H9 (cell line): ENCODE measurements at regions not wholly inside any gene's neighbourhood (a gene's known extent, or its start where the extent isn't known, plus 50 kb on each side); places are given as distances from the start of the nearest gene placed in this dataset.

ENCODE experiments used
- DNase-seq: peaks from one replicate; pipeline ENCODE4 v3.0.0-alpha.2; 2017
- H2AFZ ChIP-seq: one replicate; pipeline ENCODE4 v1.6.1; 2013; ENCODE audit warnings: mild to moderate bottlenecking, low read length, control low read depth, moderate library complexity
- H2AK5ac ChIP-seq: 2 replicates; pipeline ENCODE4 v1.6.1; 2013; ENCODE audit warnings: low read length, control low read depth, mixed read lengths; ENCODE audit not compliant: insufficient read length
- H2BK120ac ChIP-seq: one replicate; pipeline ENCODE4 v1.6.1; 2013; ENCODE audit warnings: low read depth, mild to moderate bottlenecking, low read length, control low read depth, inconsistent platforms; ENCODE audit not compliant: poor library complexity, severe bottlenecking
- H2BK12ac ChIP-seq: 2 replicates; pipeline ENCODE4 v1.6.1; 2013; ENCODE audit warnings: low read length, control low read depth, mixed read lengths, low read depth; ENCODE audit not compliant: insufficient read length
- H2BK15ac ChIP-seq: 2 replicates; pipeline ENCODE4 v1.6.1; 2013; ENCODE audit warnings: low read depth, low read length, control low read depth
- H2BK20ac ChIP-seq: one replicate; pipeline ENCODE4 v1.6.1; 2013; ENCODE audit warnings: low read depth, mild to moderate bottlenecking, low read length, control low read depth, inconsistent platforms; ENCODE audit not compliant: poor library complexity, severe bottlenecking
- H2BK5ac ChIP-seq: 2 replicates; pipeline ENCODE4 v1.6.1; 2013; ENCODE audit warnings: low read length, control low read depth, mixed read lengths; ENCODE audit not compliant: insufficient read length
- H3K14ac ChIP-seq: 2 replicates; pipeline ENCODE4 v1.6.1; 2013; ENCODE audit warnings: low read length, control low read depth; ENCODE audit not compliant: insufficient read depth
- H3K18ac ChIP-seq: 2 replicates; pipeline ENCODE4 v1.6.1; 2013; ENCODE audit warnings: low read depth, mild to moderate bottlenecking, mixed read lengths, low read length, control low read depth; ENCODE audit not compliant: insufficient read length
- H3K23ac ChIP-seq: 2 replicates; pipeline ENCODE4 v1.6.1; 2013; ENCODE audit warnings: low read length, control low read depth, mixed read lengths, low read depth; ENCODE audit not compliant: insufficient read length
- H3K23me2 ChIP-seq: 2 replicates; pipeline ENCODE4 v1.6.1; 2013; ENCODE audit warnings: low read depth, mild to moderate bottlenecking, mixed read lengths, low read length, control low read depth; ENCODE audit not compliant: insufficient read length, poor library complexity, severe bottlenecking
- H3K27ac ChIP-seq: 2 replicates; pipeline ENCODE4 v1.5.1; 2013; ENCODE audit warnings: low read length, control low read depth, mixed read lengths, low read depth; ENCODE audit not compliant: insufficient read length
- H3K27me3 ChIP-seq: 2 replicates; pipeline ENCODE4 v1.6.1; 2013; ENCODE audit warnings: low read length, control low read depth, inconsistent platforms; ENCODE audit not compliant: insufficient read depth
- H3K4ac ChIP-seq: 2 replicates; pipeline ENCODE4 v1.6.1; 2013; ENCODE audit warnings: low read depth, mild to moderate bottlenecking, control low read depth, inconsistent platforms, low read length, moderate library complexity
- H3K4me1 ChIP-seq: 2 replicates; pipeline ENCODE4 v1.6.1; 2013; ENCODE audit warnings: low read length, control low read depth, inconsistent platforms; ENCODE audit not compliant: insufficient read depth
- H3K4me2 ChIP-seq: 2 replicates; pipeline ENCODE4 v1.6.1; 2013; ENCODE audit warnings: low read length, control low read depth, mixed read lengths; ENCODE audit not compliant: insufficient read length, insufficient read depth
- H3K56ac ChIP-seq: 2 replicates; pipeline ENCODE4 v1.6.1; 2013; ENCODE audit warnings: low read depth, mild to moderate bottlenecking, mixed read lengths, low read length, control low read depth; ENCODE audit not compliant: insufficient read length
- H3K79me1 ChIP-seq: 2 replicates; pipeline ENCODE4 v1.6.1; 2013; ENCODE audit warnings: low read depth, mild to moderate bottlenecking, moderate library complexity, low read length, control low read depth, inconsistent platforms; ENCODE audit not compliant: insufficient read depth, poor library complexity, severe bottlenecking
- H3K79me2 ChIP-seq: 2 replicates; pipeline ENCODE4 v1.6.1; 2013; ENCODE audit warnings: low read length, control low read depth, inconsistent platforms; ENCODE audit not compliant: insufficient read depth
- H3K9ac ChIP-seq: 2 replicates; pipeline ENCODE4 v1.6.1; 2013; ENCODE audit warnings: low read length, control low read depth, mixed read lengths; ENCODE audit not compliant: insufficient read length; ENCODE audit errors: extremely low read depth
- H3K9me3 ChIP-seq: one replicate; pipeline ENCODE4 v1.6.1; 2013; ENCODE audit warnings: low read depth, low read length, inconsistent platforms; ENCODE audit not compliant: control insufficient read depth
- H3T11ph ChIP-seq: one replicate; pipeline ENCODE4 v1.6.1; 2013; ENCODE audit warnings: mild to moderate bottlenecking, low read length, control low read depth, inconsistent platforms
- H4K20me1 ChIP-seq: one replicate; pipeline ENCODE4 v1.6.1; 2013; ENCODE audit not compliant: control insufficient read depth, insufficient read length, insufficient read depth
- H4K5ac ChIP-seq: 2 replicates; pipeline ENCODE4 v1.6.1; 2013; ENCODE audit warnings: low read depth, mild to moderate bottlenecking, mixed read lengths, low read length, control low read depth; ENCODE audit not compliant: insufficient read length
- H4K8ac ChIP-seq: replicated peaks from 2 replicates; pipeline ENCODE4 v1.6.1; 2013; ENCODE audit warnings: low read length, control low read depth, mixed read lengths, low read depth; ENCODE audit not compliant: insufficient read length
- H4K91ac ChIP-seq: 2 replicates; pipeline ENCODE4 v1.6.1; 2013; ENCODE audit warnings: low read depth, mild to moderate bottlenecking, moderate library complexity, mixed read lengths, low read length, control low read depth; ENCODE audit not compliant: insufficient read length
- H3K27ac Mint-ChIP-seq, 3 experiments: 2 replicates in 2 of 3; 3 replicates in 1 of 3; pipeline ENCODE4 v1.8.0; 2020 to 2021; ENCODE audit warnings: mixed read lengths in 3 of 3, mild to moderate bottlenecking in 1 of 3, moderate library complexity in 1 of 3
- H3K27me3 Mint-ChIP-seq: 2 replicates; pipeline ENCODE4 v1.8.0; 2021; ENCODE audit warnings: low read depth, mild to moderate bottlenecking, moderate library complexity, mixed read lengths
- H3K36me3 Mint-ChIP-seq, 3 experiments: 2 replicates in 2 of 3; 3 replicates in 1 of 3; pipeline ENCODE4 v1.8.0; 2020 to 2021; ENCODE audit warnings: low read depth in 3 of 3, mixed read lengths in 3 of 3; ENCODE audit not compliant: insufficient read depth in 1 of 3
- H3K4me1 Mint-ChIP-seq, 2 experiments: 2 replicates each; pipeline ENCODE4 v1.8.0; 2020; ENCODE audit warnings: mixed read lengths in 2 of 2
- H3K4me3 Mint-ChIP-seq, 2 experiments: 2 replicates in 1 of 2; 3 replicates in 1 of 2; pipeline ENCODE4 v1.8.0; 2020 to 2021; ENCODE audit warnings: mild to moderate bottlenecking in 2 of 2, mixed read lengths in 2 of 2, moderate library complexity in 1 of 2
- H3K9me3 Mint-ChIP-seq, 2 experiments: 2 replicates in 1 of 2; 3 replicates in 1 of 2; pipeline ENCODE4 v1.8.0; 2020; ENCODE audit warnings: mild to moderate bottlenecking in 2 of 2, mixed read lengths in 2 of 2, moderate library complexity in 1 of 2
- WGBS: extraction: QIAGEN DNeasy Blood & Tissue Kit; methylation state at CpG from one replicate; pipeline ENCODE4 v1.1.7; 2013; ENCODE audit warnings: missing lambda C conversion rate, low lambda C conversion rate, mixed read lengths; ENCODE audit not compliant: insufficient read length; ENCODE audit errors: extremely low coverage; 5-methylcytosine and 5-hydroxymethylcytosine counted together
- TF ChIP-seq, protein P1 (sequence below): fragments of 200-600 bp; sonication (generic); conservative IDR thresholded peaks from 3 replicates; pipeline ENCODE4 v1.8.0; 2021; ENCODE audit warnings: antibody characterized with exemption, mild to moderate bottlenecking

DNA sequence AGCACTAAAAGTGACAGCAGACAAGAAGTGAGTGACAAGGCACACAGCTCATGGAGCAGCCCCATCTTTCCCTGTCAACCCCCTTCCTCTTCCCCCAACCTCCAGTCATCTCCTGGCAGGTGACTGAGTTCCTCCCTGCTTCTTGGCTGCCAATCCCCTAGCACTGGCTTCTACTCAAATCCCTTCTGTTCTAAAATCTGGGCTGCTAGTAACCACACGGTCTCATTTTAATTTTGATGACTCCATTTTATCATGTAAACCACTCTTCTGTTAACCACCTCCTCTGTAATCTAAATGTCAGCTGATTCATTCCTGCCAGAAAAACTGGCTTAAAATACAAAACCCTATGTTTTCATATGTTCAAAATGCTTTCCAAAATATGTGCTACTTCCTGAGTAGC is 419.8 kb upstream of the MON1B start:
- Histone ChIP-seq H3K18ac (no peak overlapping the region), H4K8ac (no peak overlapping the region), H2BK20ac (no peak overlapping the region), H3K23me2 (no peaks in the 10 kb centered on the region), H3K79me2 (no peaks in the 10 kb centered on the region), H3K4me1 (0 out of 2 replicates have a peak, but pooled peaks cover 2% of the 10 kb centered on the region), H2BK15ac (no peak overlapping the region), H3K4ac (no peak overlapping the region), H2AK5ac (no peak overlapping the region), H3K27ac (no peak overlapping the region), H3K9ac (no peak overlapping the region), H3K79me1 (no peaks in the 10 kb centered on the region), H2AFZ (no peak overlapping the region), H4K20me1 (no peaks in the 10 kb centered on the region), H3K14ac (no peak overlapping the region), H4K91ac (no peak overlapping the region), H3K56ac (no peak overlapping the region), H2BK120ac (no peak overlapping the region), H2BK5ac (no peak overlapping the region), H3K27me3 (no peaks in the 10 kb centered on the region), H3K4me2 (no peak overlapping the region), H3T11ph (no peak overlapping the region), H4K5ac (no peak overlapping the region), H3K23ac (no peak overlapping the region), H2BK12ac (no peak overlapping the region), H3K9me3 (no peaks in the 10 kb centered on the region)
- H3K4me1 Mint-ChIP-seq: peaks cover 3 to 4% of the 10 kb centered on the region in 2 experiments; a peak in 3 of 4 replicates
- no peaks in the 10 kb centered on the region for H3K36me3 Mint-ChIP-seq
- no peak overlapping the region for H3K27ac Mint-ChIP-seq
- H3K4me3 Mint-ChIP-seq: no peak overlapping the region
- TF ChIP-seq, protein P1, sequence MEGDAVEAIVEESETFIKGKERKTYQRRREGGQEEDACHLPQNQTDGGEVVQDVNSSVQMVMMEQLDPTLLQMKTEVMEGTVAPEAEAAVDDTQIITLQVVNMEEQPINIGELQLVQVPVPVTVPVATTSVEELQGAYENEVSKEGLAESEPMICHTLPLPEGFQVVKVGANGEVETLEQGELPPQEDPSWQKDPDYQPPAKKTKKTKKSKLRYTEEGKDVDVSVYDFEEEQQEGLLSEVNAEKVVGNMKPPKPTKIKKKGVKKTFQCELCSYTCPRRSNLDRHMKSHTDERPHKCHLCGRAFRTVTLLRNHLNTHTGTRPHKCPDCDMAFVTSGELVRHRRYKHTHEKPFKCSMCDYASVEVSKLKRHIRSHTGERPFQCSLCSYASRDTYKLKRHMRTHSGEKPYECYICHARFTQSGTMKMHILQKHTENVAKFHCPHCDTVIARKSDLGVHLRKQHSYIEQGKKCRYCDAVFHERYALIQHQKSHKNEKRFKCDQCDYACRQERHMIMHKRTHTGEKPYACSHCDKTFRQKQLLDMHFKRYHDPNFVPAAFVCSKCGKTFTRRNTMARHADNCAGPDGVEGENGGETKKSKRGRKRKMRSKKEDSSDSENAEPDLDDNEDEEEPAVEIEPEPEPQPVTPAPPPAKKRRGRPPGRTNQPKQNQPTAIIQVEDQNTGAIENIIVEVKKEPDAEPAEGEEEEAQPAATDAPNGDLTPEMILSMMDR: no peak
- no peak for DNase-seq
- no peaks in the 10 kb centered on the region for H3K27me3 Mint-ChIP-seq
- no CpG with 5 or more reads among the region's 1 CpG for WGBS
- no peaks in the 10 kb centered on the region for H3K9me3 Mint-ChIP-seq
